Muscle layer of colon (tissue), 2 donors: ENCODE measurements at regions not wholly inside any gene's neighbourhood (a gene's known extent, or its start where the extent isn't known, plus 50 kb on each side); places are given as distances from the start of the nearest gene placed in this dataset.
"Not testable (repeated sequence)": the region's sequence is repeated elsewhere in the genome, so short reads cannot be mapped to it uniquely, and the experiment has no call there.

Source experiments
- H3K27ac ChIP-seq: one replicate; pipeline ENCODE4 v1.7.0; 2013; ENCODE audit warnings: low read depth, mild to moderate bottlenecking, low read length, moderate library complexity
- H3K27me3 ChIP-seq, 2 donors: one replicate each; pipeline ENCODE4 v1.7.0; 2013; ENCODE audit warnings: low read length in 2 of 2, mild to moderate bottlenecking in 2 of 2; ENCODE audit not compliant: insufficient read depth in 2 of 2, control insufficient read depth in 1 of 2
- H3K36me3 ChIP-seq: one replicate; pipeline ENCODE4 v1.7.0; 2013; ENCODE audit warnings: mild to moderate bottlenecking, low read length; ENCODE audit not compliant: insufficient read depth
- H3K4me1 ChIP-seq: one replicate; pipeline ENCODE4 v1.7.0; 2013; ENCODE audit warnings: mild to moderate bottlenecking, low read length; ENCODE audit not compliant: insufficient read depth
- H3K4me3 ChIP-seq, 2 donors: one replicate each; pipeline ENCODE4 v1.7.0; 2013; ENCODE audit warnings: low read length in 2 of 2, low read depth in 1 of 2, mild to moderate bottlenecking in 1 of 2, moderate library complexity in 1 of 2
- H3K9ac ChIP-seq: one replicate; pipeline ENCODE4 v1.7.0; 2013; ENCODE audit warnings: low read length
- H3K9me3 ChIP-seq: one replicate; pipeline ENCODE4 v1.7.0; 2013; ENCODE audit warnings: mild to moderate bottlenecking, low read length
- donor health status: abdominal sarcoma.
- donor health status: Adenocarcinoma of cecum.

DNA sequence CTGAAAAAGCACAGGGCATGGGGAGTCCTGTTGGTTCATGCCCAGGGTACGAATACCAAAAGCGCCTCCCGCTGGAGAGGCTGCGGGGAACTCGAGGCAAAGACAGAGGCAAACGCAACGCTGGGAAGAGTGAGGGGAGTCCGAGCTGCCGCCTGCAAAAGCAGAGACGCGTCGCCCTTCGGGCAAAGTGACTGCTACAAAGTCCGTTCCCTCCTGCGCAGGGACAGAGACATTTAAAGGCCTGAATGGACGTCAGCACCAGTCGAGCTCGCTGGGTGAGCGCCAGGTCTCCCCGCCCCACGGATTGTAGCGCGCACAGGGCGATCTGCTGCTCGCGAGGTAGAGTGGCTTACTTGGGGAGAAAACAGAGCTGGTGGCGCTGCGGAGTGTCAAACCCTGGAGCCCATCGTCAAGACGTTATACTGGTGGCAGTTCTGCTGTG is 732.8 kb downstream of the ZWINT start:
- Histone ChIP-seq H3K4me1 (no peaks in the 10 kb centered on the region), H3K36me3 (no peaks in the 10 kb centered on the region), H3K9ac (no peak overlapping the region), H3K4me3 (peak overlapping the region in 1 of 2 donors; percentile 23), H3K9me3 (no peaks in the 10 kb centered on the region), H3K27me3 (peaks cover 0 to 25% of the 10 kb centered on the region in 2 donors), H3K27ac (no peak overlapping the region)

- H3K4me3 ChIP-seq = no peak overlapping the region
- no peaks in the 10 kb centered on the region for H3K36me3 ChIP-seq
- H3K27me3 ChIP-seq = peaks cover 0 to 25% of the 10 kb centered on the region in 2 donors
- no peaks in the 10 kb centered on the region for H3K9me3 ChIP-seq
- no peaks in the 10 kb centered on the region for H3K4me1 ChIP-seq
- H3K9ac ChIP-seq = no peak overlapping the region
- H3K27ac ChIP-seq = no peak overlapping the region
These were observed 733.5 kb downstream of the ZWINT start for GRCh38 chr10:55627501-55628051.

DNA sequence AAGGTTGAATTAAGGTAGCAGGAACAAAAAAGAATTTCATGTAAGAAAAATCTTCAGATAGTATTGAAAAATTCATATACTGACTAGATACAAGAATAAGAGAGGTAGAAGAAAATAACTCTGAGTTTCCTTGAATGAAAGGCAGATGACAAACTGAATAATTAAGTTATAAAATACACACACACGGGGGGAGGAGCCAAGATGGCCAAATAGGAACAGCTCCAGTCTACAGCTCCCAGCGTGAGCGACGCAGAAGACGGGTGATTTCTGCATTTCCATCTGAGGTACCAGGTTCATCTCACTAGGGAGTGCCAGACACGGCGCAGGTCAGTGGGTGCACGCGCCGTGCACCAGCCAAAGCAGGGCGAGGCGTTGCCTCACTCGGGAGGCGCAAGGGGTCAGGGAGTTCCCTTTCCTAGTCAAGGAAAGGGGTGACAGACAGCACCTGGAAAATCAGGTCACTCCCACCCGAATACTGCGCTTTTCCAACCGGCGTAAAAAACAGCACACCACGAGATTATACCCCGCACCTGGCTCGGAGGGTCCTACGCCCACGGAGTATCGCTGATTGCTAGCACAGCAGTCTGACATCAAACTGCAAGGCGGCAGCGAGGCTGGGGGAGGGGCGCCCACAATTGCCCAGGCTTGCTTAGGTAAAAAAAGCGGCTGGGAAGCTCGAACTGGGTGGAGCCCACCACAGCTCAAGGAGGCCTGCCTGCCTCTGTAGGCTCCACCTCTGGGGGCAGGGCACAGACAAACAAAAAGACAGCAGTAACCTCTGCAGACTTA is 759.2 kb downstream of the ZWINT start:
- H3K4me3 ChIP-seq, H3K36me3 ChIP-seq, H3K9me3 ChIP-seq, H3K9ac ChIP-seq, H3K27ac ChIP-seq, H3K27me3 ChIP-seq, H3K4me1 ChIP-seq: not testable (repeated sequence)

DNA sequence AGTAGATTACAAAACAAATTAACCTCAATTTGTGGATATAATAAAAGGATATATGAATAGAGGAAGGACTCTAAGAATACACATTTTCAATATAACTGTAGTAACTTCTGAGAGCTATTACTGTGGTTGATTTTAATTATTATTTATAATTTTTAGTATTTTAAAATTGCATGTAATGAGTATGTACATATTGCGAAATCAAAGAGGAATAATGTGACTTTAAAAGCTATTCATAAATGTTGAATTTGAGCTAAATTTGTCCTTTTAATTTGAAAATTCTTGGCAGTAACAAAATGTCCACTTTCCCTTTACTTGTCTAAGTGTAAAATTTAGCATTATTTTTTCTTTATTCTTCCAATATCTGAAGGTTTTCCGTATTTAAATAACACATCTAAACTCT is 750.6 kb upstream of the PCDH15 start:
- no peak overlapping the region for H3K27ac ChIP-seq
- H3K27me3 ChIP-seq = no peaks in the 10 kb centered on the region
- no peaks in the 10 kb centered on the region for H3K4me1 ChIP-seq
- no peak overlapping the region for H3K9ac ChIP-seq
- no peaks in the 10 kb centered on the region for H3K36me3 ChIP-seq
- no peaks in the 10 kb centered on the region for H3K9me3 ChIP-seq
- no peak overlapping the region for H3K4me3 ChIP-seq

DNA sequence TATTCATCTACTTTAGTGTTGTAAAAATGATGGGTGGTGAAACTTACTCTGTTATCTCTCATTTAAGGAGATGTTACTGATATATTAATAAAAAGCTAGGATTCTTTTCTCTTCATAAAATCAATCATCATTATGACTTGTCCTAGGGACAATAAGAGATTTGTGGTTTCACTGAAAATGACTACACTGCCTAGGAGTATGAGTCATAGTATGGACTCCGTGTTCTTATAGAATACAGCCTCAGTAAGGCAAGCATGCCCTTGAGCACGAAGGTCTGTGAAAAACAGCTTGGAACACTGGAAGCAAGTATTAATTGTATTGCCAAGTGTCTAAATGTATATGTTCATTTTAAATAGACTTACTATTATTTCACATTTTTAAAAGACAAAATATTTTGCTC is 749.2 kb upstream of the PCDH15 start:
- Histone ChIP-seq H3K27ac (no peak overlapping the region), H3K9ac (no peak overlapping the region), H3K36me3 (no peaks in the 10 kb centered on the region), H3K4me1 (no peaks in the 10 kb centered on the region), H3K4me3 (no peak overlapping the region), H3K27me3 (no peaks in the 10 kb centered on the region), H3K9me3 (no peaks in the 10 kb centered on the region)

GRCh38 chr10:55537497-55537896 is 736.5 kb upstream of the PCDH15 start:
- H3K9ac ChIP-seq, H3K27me3 ChIP-seq, H3K27ac ChIP-seq, H3K9me3 ChIP-seq, H3K36me3 ChIP-seq, H3K4me1 ChIP-seq, H3K4me3 ChIP-seq: not testable (repeated sequence)

- H3K4me3 ChIP-seq = no peak overlapping the region
- no peaks in the 10 kb centered on the region for H3K36me3 ChIP-seq
- H3K4me1 ChIP-seq = no peaks in the 10 kb centered on the region
- no peak overlapping the region for H3K9ac ChIP-seq
- H3K27ac ChIP-seq = no peak overlapping the region
- no peaks in the 10 kb centered on the region for H3K9me3 ChIP-seq
- H3K27me3 ChIP-seq = no peaks in the 10 kb centered on the region
These were observed 718.2 kb upstream of the PCDH15 start for GRCh38 chr10:55519264-55519663.

DNA sequence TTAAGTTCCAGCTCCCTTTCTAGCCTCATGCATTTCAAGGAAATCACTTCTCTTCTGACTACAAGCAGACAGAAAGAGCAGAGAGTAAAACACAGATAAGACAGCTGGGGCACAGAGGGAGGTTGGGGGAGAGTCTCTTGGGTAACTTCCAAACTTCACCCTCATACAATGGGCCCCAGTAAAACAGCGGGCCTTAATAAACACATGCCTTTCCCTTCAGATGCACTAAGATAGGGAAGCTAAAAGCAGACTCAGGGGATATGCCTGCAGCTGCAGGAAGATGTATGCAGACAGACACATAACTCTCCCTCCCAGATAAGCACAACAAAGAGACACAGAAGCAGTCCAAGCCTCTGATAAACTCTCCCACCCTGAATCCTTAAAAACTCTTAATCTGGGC is 717.4 kb upstream of the PCDH15 start:
- not testable (repeated sequence) for H3K4me3 ChIP-seq, H3K36me3 ChIP-seq, H3K9ac ChIP-seq, H3K27me3 ChIP-seq, H3K9me3 ChIP-seq, H3K4me1 ChIP-seq, H3K27ac ChIP-seq

DNA sequence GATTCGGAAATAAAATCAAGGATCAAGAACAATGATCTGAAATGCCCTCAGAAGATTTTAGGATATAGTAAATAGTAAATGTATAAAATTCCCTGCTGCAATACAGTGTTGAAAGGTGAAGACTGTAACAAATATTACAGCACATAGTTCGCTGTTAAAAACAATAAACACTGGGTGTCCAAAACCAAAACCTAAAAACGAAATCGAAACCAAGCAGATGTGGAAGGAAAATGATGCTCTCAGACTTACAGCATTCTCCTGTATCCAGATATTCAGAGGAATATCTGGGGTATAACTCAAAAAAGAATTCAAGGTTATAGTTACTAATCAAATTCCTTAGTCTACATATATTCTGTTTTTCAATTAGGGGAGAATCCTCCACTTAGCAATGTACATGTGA is 708.1 kb upstream of the PCDH15 start:
- no peaks in the 10 kb centered on the region for H3K4me1 ChIP-seq
- no peak overlapping the region for H3K4me3 ChIP-seq
- no peaks in the 10 kb centered on the region for H3K9me3 ChIP-seq
- H3K27ac ChIP-seq = no peak overlapping the region
- no peaks in the 10 kb centered on the region for H3K27me3 ChIP-seq
- no peak overlapping the region for H3K9ac ChIP-seq
- H3K36me3 ChIP-seq = no peaks in the 10 kb centered on the region

DNA sequence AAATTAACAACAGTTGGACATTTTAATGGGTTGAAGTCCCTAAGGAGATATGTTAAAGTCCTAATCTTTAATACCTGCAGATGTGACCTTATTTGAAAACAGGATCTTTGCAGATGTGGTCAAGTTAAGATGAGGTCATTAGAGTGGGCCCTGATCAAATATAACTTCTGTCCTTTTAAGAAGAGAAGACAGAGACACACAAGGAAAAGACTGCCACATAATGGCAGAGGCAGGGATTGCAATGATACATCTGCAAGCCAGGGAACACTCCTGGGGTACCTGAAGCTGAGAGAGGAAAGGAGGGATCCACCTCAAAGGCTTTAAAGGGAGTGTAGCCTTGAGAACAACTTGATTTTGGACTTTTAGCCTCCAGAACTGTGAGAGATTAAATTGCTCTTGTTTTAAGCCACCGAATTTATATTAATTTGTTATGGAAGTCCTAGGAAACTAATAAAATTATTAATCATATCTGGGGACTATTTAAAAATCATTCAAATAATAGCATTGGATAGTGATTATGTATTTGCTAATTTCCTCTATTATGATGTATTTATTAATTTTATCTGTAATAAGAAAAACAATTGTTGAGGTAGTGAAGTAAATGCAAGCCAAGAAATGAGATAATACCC is 700.0 kb upstream of the PCDH15 start:
- H3K27me3 ChIP-seq = no peaks in the 10 kb centered on the region
- no peak overlapping the region for H3K27ac ChIP-seq
- no peaks in the 10 kb centered on the region for H3K9me3 ChIP-seq
- no peak overlapping the region for H3K9ac ChIP-seq
- no peak overlapping the region for H3K4me3 ChIP-seq
- no peaks in the 10 kb centered on the region for H3K36me3 ChIP-seq
- H3K4me1 ChIP-seq = no peaks in the 10 kb centered on the region

- no peak overlapping the region for H3K4me3 ChIP-seq
These were observed 697.0 kb upstream of the PCDH15 start for GRCh38 chr10:55497893-55498499.

More at GRCh38 chr10:55497893-55498499, 697.0 kb upstream of the PCDH15 start:
- Histone ChIP-seq H3K9ac (no peak overlapping the region), H3K9me3 (no peaks in the 10 kb centered on the region), H3K4me1 (no peaks in the 10 kb centered on the region), H3K36me3 (no peaks in the 10 kb centered on the region), H3K27ac (no peak overlapping the region), H3K27me3 (no peaks in the 10 kb centered on the region)
